ENCODE measurements at regions not wholly inside any gene's neighbourhood (a gene's known extent, or its start where the extent isn't known, plus 50 kb on each side); places are given as distances from the start of the nearest gene placed in this dataset.

DNA sequence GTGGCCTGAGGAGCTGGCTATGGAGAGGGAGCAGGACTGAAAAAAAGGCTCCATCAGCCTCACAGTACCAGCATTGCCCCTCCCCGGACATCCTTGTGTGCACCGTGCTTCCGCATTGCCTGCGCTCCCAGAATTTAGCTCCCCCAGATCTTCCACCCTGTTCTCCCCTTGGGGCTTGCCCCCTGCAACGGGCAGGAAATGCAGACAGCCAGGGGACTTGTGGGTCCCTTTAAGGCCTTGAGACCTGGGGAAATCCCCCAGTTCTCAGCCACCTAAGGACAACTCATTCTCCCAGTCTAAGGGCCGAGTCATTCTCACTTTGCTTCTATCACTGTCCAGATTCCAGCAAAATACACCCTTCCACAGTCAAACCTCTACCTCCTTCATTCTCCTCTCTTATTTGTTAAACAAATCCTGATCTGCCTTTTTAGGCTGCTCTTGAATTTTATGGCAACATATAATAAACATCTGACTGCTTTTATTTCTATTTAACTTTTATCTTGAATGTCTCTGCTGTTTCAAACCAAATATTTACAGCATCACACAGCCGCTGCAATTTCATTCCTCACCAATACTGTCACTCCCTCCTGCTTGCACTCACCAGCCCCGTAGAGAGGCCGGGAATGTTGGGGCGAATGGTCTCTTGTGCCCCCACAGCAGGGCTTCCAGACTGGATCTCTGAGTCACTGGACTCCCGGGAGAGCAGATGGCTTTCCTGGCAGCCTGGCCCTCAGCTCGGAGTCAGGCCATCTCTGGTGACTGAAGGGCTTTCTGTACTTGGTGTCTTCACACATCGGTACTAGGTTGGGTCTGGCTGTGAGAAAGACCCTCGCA lies 221.9 kb downstream of the TSHZ3 start:
- peaks cover 5% of the 10 kb centered on the region for H3K4me1 Mint-ChIP-seq
- TF ChIP-seq, protein P1, sequence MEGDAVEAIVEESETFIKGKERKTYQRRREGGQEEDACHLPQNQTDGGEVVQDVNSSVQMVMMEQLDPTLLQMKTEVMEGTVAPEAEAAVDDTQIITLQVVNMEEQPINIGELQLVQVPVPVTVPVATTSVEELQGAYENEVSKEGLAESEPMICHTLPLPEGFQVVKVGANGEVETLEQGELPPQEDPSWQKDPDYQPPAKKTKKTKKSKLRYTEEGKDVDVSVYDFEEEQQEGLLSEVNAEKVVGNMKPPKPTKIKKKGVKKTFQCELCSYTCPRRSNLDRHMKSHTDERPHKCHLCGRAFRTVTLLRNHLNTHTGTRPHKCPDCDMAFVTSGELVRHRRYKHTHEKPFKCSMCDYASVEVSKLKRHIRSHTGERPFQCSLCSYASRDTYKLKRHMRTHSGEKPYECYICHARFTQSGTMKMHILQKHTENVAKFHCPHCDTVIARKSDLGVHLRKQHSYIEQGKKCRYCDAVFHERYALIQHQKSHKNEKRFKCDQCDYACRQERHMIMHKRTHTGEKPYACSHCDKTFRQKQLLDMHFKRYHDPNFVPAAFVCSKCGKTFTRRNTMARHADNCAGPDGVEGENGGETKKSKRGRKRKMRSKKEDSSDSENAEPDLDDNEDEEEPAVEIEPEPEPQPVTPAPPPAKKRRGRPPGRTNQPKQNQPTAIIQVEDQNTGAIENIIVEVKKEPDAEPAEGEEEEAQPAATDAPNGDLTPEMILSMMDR (IDR thresholded peaks at IDR 0.05; ENCODE audit: unreplicated experiment), result no peak
- peak overlapping the region; percentile 45 for H3K27ac Mint-ChIP-seq
- H3K36me3 Mint-ChIP-seq, result no peaks in the 10 kb centered on the region
- H3K4me3 Mint-ChIP-seq, result no peak overlapping the region
- peaks cover 7% of the 10 kb centered on the region for H3K27me3 Mint-ChIP-seq (ENCODE audit: low read depth)
- DNase-seq (ENCODE audit: low spot score in 2 of 2, unreplicated experiment in 2 of 2), result no peak
- peaks cover 8% of the 10 kb centered on the region for H3K9me3 Mint-ChIP-seq

DNA sequence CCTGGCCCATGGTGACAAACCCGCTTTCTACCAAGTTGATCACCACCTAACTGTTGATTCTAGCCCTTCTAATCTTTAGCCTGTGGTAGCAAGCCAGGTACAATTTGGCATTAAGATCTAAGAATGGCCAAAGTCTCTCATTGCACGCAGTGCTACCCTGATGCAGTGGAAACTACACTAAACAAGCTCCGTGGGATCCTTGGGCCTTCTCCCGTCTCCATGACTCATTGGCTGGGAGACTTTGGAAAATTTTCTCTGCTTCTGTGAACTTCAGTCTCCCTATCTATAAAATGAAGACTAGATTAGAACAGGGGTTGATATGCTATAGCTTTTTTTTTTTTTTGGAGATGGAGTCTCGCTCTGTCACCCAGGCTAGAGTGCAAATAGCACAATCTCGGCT lies 223.0 kb downstream of the TSHZ3 start:
- Mint-ChIP-seq H3K9me3 (peaks cover 8% of the 10 kb centered on the region), H3K4me3 (no peak overlapping the region), H3K36me3 (no peaks in the 10 kb centered on the region), H3K27ac (no peak overlapping the region), H3K27me3 (ENCODE audit: low read depth) (peaks cover 7% of the 10 kb centered on the region), H3K4me1 (peaks cover 5% of the 10 kb centered on the region)
- TF ChIP-seq, protein P1 (IDR thresholded peaks at IDR 0.05; ENCODE audit: unreplicated experiment), result no peak
- no peak for DNase-seq (ENCODE audit: low spot score in 2 of 2, unreplicated experiment in 2 of 2)

DNA sequence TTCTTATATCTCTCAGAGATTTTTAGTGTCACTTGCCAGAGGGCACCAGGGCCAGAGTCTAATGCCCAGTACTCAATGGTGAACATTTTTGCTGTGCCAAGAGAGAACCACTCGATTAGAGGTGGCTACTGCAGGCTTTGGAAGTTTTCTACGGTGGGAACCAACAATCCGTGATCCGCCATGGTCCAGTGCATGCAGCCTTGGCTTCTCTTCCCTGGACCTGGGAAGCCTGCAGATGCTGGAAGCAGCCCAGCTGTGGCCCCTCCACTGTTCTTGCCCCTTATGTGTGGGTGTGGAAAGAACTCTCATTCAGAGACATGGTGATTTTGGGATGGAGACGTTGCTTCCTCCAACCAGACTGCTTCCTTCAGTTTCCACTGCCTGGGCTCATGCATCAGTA lies 224.2 kb downstream of the TSHZ3 start:
- Mint-ChIP-seq H3K27me3 (ENCODE audit: low read depth) (peaks cover 7% of the 10 kb centered on the region), H3K36me3 (no peaks in the 10 kb centered on the region), H3K4me1 (peaks cover 11% of the 10 kb centered on the region), H3K27ac (no peak overlapping the region), H3K4me3 (no peak overlapping the region), H3K9me3 (peaks cover 5% of the 10 kb centered on the region)
- no peak for DNase-seq (ENCODE audit: low spot score in 2 of 2, unreplicated experiment in 2 of 2)
- TF ChIP-seq, protein P1 (IDR thresholded peaks at IDR 0.05; ENCODE audit: unreplicated experiment), result no peak

DNA sequence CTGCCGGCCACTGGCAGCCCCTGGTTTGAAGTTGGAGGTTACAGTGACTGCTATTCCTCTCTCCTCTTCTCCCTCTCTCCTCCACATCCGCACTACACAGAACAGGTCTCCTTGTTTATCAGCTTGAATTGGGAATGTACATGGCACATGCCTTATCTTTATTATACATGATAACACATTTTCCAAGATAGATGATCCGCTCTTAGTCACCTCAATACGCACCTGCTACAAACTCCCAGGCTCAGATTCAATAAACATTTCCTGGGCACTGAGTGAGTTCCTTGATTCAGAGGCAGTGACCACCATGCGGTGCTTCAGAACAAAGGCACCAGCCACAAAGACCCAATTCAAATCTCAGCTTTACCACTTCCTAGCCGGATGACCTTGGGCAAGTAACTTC lies 227.7 kb downstream of the TSHZ3 start:
- Mint-ChIP-seq H3K4me3 (no peak overlapping the region), H3K4me1 (peaks cover 27% of the 10 kb centered on the region), H3K27ac (no peak overlapping the region), H3K9me3 (no peaks in the 10 kb centered on the region), H3K36me3 (no peaks in the 10 kb centered on the region), H3K27me3 (ENCODE audit: low read depth) (peaks cover 7% of the 10 kb centered on the region)
- TF ChIP-seq, protein P1 (IDR thresholded peaks at IDR 0.05; ENCODE audit: unreplicated experiment), result no peak
- no peak for DNase-seq (ENCODE audit: low spot score in 2 of 2, unreplicated experiment in 2 of 2)

DNA sequence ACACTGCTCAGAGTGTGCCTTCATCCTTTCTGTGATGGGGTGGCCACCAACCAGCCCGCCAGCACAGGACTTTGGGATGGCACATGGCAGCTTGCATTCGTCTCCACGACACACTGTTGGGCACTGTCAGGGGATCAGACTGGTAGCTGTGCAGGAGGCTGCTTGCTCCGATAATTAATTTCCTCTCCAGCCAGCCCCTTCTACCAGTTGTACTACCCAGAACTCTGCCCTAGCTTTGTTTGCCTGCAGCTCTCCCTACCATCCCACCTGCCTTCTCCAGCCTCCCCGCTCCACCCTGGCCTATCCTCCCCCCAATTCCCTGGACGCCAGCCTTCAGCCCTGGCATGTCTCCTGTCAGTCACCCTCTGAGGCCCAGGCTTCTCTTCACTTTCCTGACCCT lies 228.3 kb downstream of the TSHZ3 start:
- no peak overlapping the region for H3K27ac Mint-ChIP-seq
- no peaks in the 10 kb centered on the region for H3K9me3 Mint-ChIP-seq
- no peak for DNase-seq (ENCODE audit: low spot score in 2 of 2, unreplicated experiment in 2 of 2)
- H3K4me3 Mint-ChIP-seq, result no peak overlapping the region
- peaks cover 7% of the 10 kb centered on the region for H3K27me3 Mint-ChIP-seq (ENCODE audit: low read depth)
- TF ChIP-seq, protein P1 (IDR thresholded peaks at IDR 0.05; ENCODE audit: unreplicated experiment), result no peak
- no peaks in the 10 kb centered on the region for H3K36me3 Mint-ChIP-seq
- peaks cover 27% of the 10 kb centered on the region for H3K4me1 Mint-ChIP-seq

Measured in mesothelial cell of epicardium (in vitro differentiated cells).